ENCODE measurements at regions not wholly inside any gene's neighbourhood (a gene's known extent, or its start where the extent isn't known, plus 50 kb on each side); places are given as distances from the start of the nearest gene placed in this dataset.

DNA sequence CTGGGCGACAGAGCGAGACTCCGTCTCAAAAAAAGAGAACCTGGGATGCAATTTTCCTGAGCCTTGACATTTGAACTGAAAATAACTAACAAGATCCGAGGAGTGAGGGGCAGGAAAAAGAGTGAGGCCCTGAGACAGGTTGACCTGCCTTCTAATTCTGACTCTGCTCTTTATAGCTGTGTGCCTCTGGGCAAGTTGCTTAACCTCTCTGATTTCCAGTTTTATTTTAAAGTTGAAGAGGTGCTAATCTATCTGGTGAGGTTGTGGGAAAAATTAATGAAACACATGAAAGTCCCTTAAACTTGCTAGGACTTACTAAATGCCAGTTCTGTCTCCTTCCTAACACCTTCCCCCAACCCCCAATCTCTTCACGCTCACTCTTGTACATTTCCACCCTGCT, 108.4 kb upstream of the MGAT5 start:
- TF ChIP-seq ZNF384 (IDR thresholded peaks at IDR 0.05) (no peak), TARDBP (IDR thresholded peaks at IDR 0.05) (no peak), FOXK2 (IDR thresholded peaks at IDR 0.05) (no peak), FOXA1 (IDR thresholded peaks at IDR 0.05) (no peak), BHLHE40 (IDR thresholded peaks at IDR 0.05; ENCODE audit: borderline replicate concordance) (no peak), SP1 (IDR thresholded peaks at IDR 0.05) (no peak), HDGF (IDR thresholded peaks at IDR 0.05; ENCODE audit: borderline replicate concordance) (no peak), FOXM1 (IDR thresholded peaks at IDR 0.05; ENCODE audit: borderline replicate concordance) (no peak), NFRKB (IDR thresholded peaks at IDR 0.05) (no peak), CTBP1 (IDR thresholded peaks at IDR 0.05; ENCODE audit: borderline replicate concordance) (no peak), ELF4 (IDR thresholded peaks at IDR 0.05) (no peak), LEF1 (IDR thresholded peaks at IDR 0.05; ENCODE audit: borderline replicate concordance) (no peak)
- TF ChIP-seq, protein P1, sequence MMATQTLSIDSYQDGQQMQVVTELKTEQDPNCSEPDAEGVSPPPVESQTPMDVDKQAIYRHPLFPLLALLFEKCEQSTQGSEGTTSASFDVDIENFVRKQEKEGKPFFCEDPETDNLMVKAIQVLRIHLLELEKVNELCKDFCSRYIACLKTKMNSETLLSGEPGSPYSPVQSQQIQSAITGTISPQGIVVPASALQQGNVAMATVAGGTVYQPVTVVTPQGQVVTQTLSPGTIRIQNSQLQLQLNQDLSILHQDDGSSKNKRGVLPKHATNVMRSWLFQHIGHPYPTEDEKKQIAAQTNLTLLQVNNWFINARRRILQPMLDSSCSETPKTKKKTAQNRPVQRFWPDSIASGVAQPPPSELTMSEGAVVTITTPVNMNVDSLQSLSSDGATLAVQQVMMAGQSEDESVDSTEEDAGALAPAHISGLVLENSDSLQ (IDR thresholded peaks at IDR 0.05): no peak
